NCI-H2227 (cell line): ENCODE measurements at regions not wholly inside any gene's neighbourhood (a gene's known extent, or its start where the extent isn't known, plus 50 kb on each side); places are given as distances from the start of the nearest gene placed in this dataset.
A peak's percentile ranks its signal among the peaks of the same experiment; 100 is the strongest.
"Not testable (repeated sequence)": the region's sequence is repeated elsewhere in the genome, so short reads cannot be mapped to it uniquely, and the experiment has no call there.

Experiments
- DNase-seq: peaks from one replicate; lab custom pipeline; 2025; ENCODE audit not compliant: unreplicated experiment; lab: John Stamatoyannopoulos, UW

DNA sequence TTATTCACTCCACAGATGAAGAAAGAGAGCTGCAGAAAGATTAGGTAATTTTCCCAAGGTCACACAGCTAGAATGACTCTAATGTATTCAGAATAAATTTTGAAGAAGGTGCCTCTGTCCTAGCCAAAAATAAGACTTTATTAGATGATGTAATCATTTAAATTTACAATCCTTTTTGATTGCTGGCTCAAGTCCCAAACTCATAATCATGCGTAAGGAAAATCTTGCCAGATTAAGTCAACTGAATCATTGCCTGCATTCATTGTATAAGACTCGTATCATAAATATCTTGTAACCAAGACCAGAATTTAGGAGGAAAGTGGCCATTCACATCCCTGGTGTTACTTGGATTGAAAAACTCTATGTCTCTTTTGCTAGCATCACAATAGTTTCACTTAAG, 53.1 kb upstream of the STK39 start:
- DNase-seq = no peak

DNA sequence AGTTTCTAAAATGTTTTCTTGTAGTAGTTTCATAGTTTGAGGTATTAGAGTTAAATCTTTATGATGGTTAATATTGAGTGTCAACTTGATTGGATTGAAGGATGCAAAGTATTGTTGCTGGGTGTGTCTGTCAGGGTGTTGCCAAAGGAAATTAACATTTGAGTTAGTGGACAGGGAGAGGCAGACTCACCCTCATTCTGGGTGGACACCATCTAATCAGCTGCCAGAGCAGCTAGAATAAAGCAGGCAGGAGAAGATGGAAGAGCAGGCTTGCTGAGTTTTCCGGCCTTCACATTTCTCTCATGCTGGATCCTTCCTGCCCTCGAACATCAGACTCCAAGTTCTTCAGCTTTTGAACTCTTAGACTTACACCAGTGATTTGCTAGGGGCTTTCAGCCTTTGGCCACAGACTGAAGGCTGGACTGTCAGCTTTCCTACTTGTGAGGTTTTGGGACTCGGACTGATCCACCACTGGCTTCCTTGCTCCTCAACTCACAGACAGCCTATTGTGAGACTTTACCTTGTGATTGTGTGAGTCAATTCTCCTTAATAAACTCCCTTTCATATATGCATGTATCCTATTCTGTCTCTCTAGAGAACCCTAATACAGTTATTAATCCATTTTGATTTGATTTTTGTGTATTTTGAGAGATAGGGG, 56.8 kb upstream of the STK39 start:
- DNase-seq = no peak

DNA sequence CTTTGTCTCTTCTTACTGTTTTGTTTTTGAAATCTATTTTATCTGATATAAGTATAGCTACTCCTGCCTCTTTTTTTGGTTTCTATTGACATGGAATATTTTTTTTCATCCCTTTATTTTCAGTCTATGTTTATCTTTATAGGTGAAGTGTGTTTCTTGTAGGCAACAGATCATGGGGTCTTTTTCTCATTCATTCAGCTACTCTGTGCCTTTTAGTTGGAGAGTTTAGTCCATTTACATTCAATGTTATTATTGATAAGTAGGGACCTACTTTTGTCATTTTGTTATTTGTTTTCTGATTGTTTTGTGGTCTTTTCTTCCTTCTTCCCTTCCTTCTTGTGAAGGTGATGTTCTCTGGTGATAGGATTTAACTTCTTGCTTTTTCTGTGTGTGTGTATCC, 60.0 kb upstream of the STK39 start:
- DNase-seq = no peak

- DNase-seq = no peak
Observed at GRCh38 chr2:168310580-168310979, 63.2 kb upstream of the STK39 start.

- peak; percentile 75 for DNase-seq
Observed at GRCh38 chr2:168311261-168311910, 64.0 kb upstream of the STK39 start.

GRCh38 chr2:168312036-168312822, 64.8 kb upstream of the STK39 start:
- DNase-seq = no peak

DNA sequence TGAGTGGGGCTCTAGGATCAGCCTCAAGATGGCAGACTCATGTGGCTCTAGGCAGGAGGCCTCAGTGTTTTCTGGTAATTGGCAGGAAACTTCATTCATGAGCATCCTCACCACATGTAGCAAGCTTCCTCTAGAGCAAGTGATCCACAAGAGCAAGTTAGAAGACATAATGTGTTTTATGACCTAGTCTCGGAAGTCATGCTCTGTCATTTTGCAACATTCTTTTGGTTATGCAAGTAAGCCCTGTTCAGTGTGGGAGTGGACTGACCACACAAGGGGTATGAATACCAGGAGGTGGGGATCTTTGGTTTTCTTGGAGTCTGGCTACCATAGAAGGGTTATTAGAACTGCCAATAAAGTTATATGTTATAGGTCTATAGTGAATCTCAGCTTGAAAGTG, 66.8 kb upstream of the STK39 start:
- DNase-seq = no peak

GRCh38 chr2:168315331-168316072, 68.1 kb upstream of the STK39 start:
- no peak for DNase-seq

DNA sequence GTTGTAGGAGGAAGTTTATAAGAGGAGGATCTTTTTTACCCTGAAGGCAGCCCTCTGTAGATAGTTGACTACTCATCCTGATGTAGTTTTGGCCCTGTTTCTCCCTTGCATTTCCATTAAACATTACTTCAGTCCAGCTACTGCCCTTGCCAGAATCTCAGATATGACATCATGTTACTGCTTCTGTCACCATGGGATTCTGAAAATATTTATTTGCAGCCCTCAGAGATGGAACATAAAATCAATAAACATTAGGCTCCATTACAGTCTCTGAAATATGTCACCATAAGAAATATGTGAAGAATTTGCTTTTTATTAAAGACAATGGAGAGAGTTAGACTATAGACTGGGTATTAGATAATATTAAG, 68.7 kb upstream of the STK39 start:
- no peak for DNase-seq

DNA sequence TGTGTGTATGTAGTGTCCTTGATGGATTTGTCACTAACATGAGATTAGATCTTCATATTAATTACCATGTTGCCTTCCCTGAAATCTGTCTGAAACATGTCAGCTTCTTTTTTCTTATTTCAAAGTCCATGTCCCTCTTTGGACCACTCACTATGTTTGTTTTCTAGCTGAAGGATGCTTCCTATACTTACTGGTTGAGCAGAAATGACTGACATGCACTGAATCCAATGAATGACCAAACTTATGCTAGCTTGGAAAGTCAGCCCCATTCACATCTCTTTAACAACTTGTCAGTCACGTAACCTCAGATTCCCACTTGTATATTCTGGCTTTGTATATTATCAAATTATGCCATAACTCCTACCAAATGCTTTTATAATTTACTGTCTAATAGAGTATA, 69.9 kb upstream of the STK39 start:
- DNase-seq = no peak

GRCh38 chr2:168320267-168320666, 72.9 kb upstream of the STK39 start:
- DNase-seq = no peak

DNA sequence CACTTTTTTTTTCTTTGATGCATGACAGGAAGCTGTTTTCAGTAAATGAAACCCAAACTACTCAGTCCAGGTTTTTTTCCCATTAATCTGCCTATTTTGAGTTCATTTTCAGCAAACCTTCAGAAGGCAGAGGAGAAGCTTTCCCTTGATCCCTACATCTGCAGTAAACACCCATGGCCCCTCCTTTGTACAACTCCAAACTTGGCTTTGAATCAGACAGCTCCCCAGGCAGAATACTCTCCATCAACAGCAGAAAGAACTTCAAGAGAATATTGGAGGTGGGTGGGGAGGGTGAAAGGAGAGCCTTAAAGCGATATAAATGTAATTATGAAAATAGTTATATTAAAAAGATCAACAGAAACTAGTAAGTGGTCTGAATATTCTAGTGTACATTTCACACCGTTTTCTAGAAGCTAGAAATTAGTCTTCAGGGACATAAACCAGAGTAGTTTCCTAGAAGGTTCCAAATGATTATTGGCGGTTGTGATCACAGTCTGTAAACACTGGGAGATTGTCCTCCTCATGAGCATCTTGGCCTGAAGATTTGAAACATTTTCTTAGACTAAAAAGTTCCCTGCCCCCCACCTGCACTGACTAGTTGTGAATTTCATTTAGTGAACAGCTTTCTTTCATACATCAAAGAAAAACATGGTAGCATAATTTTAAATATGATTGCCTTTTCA, 75.1 kb upstream of the STK39 start:
- DNase-seq = no peak

GRCh38 chr2:168323529-168324021, 76.2 kb upstream of the STK39 start:
- DNase-seq = no peak

DNA sequence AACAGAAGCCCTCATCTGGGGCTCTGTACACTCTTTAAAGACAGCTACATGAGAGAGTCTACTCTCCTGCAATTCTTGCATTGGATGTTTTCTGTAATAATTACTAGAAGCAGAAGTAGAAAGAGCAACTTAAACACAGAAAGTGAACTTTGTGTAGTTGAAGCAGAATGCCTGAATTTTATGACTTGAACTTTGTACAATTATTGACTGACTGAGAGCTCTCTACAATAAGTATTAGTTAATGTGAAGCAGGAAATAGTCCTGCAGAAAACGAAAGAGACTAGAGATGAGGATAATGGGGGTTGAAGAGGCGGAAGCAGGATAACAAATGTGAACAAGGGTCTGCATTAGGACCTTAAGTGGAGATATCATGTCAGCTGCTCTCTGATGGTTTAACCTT, 79.2 kb upstream of the STK39 start:
- no peak for DNase-seq

DNA sequence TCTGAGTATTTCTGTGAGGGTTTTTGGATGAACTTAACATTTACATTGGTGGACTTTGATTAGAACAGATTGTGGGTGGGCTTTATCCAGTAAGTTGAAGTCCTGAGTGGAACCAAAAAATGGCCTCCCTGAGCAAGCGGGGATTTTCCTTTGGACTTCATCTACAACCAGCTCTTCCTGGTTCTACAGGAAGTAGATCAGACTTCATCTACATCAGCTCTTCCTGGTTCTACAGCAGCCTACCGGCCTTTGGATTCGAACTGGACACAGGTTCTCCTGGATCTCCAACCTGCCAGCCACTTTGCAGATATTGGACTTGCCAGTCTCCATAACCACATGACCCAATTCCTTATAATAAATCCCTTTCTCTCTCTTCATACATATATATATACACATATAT, 79.9 kb upstream of the STK39 start:
- DNase-seq = no peak

GRCh38 chr2:168328421-168328820, 81.0 kb upstream of the STK39 start:
- no peak for DNase-seq

DNA sequence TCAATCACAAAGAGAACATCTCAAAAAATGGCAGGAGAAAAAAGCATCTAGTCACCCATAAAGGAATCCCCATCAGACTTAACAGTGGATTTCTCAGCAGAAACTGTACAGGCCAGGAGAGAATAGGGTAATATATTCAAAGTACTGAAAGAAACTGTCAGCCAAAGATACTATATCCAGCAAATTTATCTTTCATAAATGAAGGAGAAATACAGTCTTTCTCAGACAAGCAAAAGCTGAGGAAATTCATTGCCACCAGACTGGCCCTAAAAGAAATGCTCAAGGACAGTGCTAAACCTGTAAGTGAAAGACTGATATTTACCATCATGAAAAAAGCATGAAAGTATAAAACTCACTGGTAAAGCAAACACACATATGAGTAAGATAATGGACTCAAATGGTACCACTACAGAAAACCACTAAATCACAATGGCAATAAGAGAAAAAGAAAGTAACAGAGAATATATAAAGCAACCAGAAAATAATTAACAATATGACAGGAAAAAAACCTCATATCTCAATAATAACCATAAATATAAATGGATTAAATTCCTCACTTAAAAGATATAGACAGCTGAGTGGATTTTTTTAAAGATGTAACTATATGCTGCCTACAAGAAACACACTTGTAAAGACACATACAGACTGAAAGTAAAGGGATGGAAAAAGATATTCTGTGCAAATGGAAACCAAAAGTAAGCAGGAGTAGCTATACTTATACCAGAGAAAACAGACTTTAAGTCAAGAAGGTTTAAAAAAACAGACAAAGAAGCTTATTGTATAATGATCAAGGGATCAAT, 83.4 kb upstream of the STK39 start:
- no peak for DNase-seq

GRCh38 chr2:168335254-168335653, 87.9 kb upstream of the STK39 start:
- not testable (repeated sequence) for DNase-seq

DNA sequence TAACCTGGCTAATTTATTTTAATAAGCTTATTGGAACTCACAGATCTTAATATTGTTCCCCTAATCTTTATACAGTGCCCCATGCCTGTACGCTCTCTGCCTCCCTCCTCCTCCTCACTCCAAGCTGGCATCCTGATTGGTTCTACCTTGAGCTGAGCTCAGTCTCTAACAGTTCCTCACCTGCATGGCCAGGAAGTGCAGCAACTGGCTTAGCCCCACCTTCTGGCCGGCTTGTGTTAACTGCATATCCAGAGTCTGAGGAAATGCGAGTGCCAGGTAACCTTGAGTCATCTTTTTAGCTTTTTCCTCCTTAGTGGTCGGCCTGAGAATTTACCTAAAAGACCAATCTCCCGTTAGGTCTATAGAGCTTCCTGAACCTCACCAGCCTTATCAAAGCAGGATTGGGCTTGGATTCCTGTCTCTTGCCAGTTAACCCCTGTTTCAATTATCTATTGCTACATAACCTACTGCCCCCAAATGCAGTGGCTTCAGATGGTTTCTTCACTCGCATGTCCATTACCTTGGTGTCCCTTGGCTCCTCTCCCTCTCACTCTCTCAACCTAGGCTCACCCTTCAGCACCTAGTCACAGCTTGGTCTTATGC, 89.5 kb upstream of the STK39 start:
- no peak for DNase-seq

DNA sequence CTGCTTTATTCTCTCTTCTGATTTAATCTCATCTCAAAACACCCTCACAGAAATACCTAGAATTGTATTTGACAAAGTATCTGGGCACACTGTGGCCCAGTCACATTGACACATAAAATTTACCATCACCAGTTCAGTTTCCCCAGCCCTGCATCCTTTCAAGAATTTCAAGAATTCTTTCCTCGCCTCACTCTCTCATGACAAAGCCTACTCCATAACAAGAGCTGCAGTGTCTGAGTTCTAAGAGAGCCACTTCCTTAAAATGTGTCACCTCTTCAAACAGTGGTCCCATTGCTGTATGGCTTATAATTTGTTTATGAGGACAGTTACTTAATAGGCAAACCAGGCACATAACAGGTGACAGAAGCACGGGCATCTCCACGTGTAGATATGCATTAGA, 90.9 kb upstream of the STK39 start:
- DNase-seq = no peak
